Prostate gland (tissue), 2 donors: ENCODE measurements at regions not wholly inside any gene's neighbourhood (a gene's known extent, or its start where the extent isn't known, plus 50 kb on each side); places are given as distances from the start of the nearest gene placed in this dataset.

Experiments
- DNase-seq: peaks from one replicate; pipeline ENCODE4 v3.0.0-alpha.2; 2019; ENCODE audit warnings: low spot score
- H3K27ac ChIP-seq, 2 donors: fragments of 200-600 bp; sonication (generic); 2 replicates each; pipeline ENCODE4 v1.5.1; 2017 to 2019
- H3K27me3 ChIP-seq: fragments of 200-600 bp; sonication (generic); replicated peaks from 2 replicates; pipeline ENCODE4 v1.5.1; 2019; ENCODE audit not compliant: insufficient read depth
- H3K36me3 ChIP-seq, 2 donors: fragments of 200-600 bp; sonication (generic); 1 replicate in 1 of 2; 2 replicates in 1 of 2; pipeline versions ENCODE4 v1.5.1 to v1.8.1; 2017 to 2019
- H3K4me1 ChIP-seq: fragments of 200-600 bp; sonication (generic); replicated peaks from 2 replicates; pipeline ENCODE4 v1.5.1; 2019
- H3K4me3 ChIP-seq, 2 donors: fragments of 200-600 bp; sonication (generic); 2 replicates each; pipeline ENCODE4 v1.5.1; 2017 to 2019
- H3K9me3 ChIP-seq: fragments of 200-600 bp; sonication (generic); 2 replicates; pipeline ENCODE4 v1.5.1; 2017
- CTCF ChIP-seq, 4 experiments: fragments of 200-600 bp in 2 of 4; fragments of 450-650 bp in 2 of 4; sonication (generic) in 2 of 4; IDR thresholded peaks; 1 replicate in 3 of 4; 2 replicates in 1 of 4; pipeline ENCODE4 v1.5.1; 2016 to 2019; ENCODE audit warnings: antibody characterized with exemption in 4 of 4, mild to moderate bottlenecking in 2 of 4, moderate library complexity in 2 of 4
- POLR2A ChIP-seq: fragments of 450-650 bp; IDR thresholded peaks from one replicate; pipeline ENCODE4 v1.6.1; 2016; ENCODE audit warnings: antibody characterized with exemption, mild to moderate bottlenecking
- POLR2AphosphoS5 ChIP-seq: sonication (generic); formaldehyde crosslinking; IDR thresholded peaks from one replicate; pipeline ENCODE4 v1.6.1; 2017; ENCODE audit warnings: antibody characterized with exemption
- WGBS: methylation state at CpG from one replicate; pipeline ENCODE4 v1.1.5; 2018; 5-methylcytosine and 5-hydroxymethylcytosine counted together
- intact Hi-C: fragments of 100-400 bp; cut with DNase I; formaldehyde crosslinking; loops from one replicate; pipeline ENCODE4 v1.14.2; 2022

GRCh38 chr17:14760212-14760611, 459.3 kb downstream of the HS3ST3B1 start:
- H3K4me1 ChIP-seq: no peaks in the 10 kb centered on the region
- intact Hi-C loops: no loop called here
- no peak for DNase-seq
- H3K27me3 ChIP-seq: no peaks in the 10 kb centered on the region
- H3K9me3 ChIP-seq: no peaks in the 10 kb centered on the region
- 80% methylated on average over 4 of the region's 4 CpGs for WGBS
- no peaks in the 10 kb centered on the region for H3K36me3 ChIP-seq
- no peak overlapping the region for H3K4me3 ChIP-seq
- TF ChIP-seq POLR2AphosphoS5: no peak
- no peak overlapping the region for H3K27ac ChIP-seq

DNA sequence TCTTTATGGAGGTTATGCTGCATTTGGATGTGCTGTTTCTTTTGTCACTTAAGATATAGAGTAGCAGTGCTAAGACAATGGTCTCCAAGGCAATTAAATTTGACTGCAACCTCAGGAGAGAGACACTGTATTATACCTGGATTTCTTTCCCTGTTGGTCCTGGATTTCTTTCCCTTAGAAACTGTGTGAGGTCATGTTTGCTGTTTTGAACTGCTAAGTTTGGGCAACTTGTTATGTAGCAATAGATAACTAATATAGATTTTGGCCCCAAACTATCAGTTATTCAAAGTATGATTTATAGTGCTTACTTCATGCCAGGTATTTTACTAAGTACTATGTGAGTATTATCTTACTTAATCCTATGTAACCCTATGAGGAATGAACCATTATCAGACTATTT, 458.4 kb downstream of the HS3ST3B1 start:
- no peaks in the 10 kb centered on the region for H3K9me3 ChIP-seq
- no peaks in the 10 kb centered on the region for H3K36me3 ChIP-seq
- no peaks in the 10 kb centered on the region for H3K4me1 ChIP-seq
- TF ChIP-seq POLR2AphosphoS5 (no peak), CTCF (IDR thresholded peaks at IDR 0.05) (no peak), POLR2A (no peak)
- H3K27ac ChIP-seq: no peak overlapping the region
- DNase-seq: no peak
- H3K27me3 ChIP-seq: no peaks in the 10 kb centered on the region
- H3K4me3 ChIP-seq: no peak overlapping the region
- intact Hi-C loops: no loop called here

DNA sequence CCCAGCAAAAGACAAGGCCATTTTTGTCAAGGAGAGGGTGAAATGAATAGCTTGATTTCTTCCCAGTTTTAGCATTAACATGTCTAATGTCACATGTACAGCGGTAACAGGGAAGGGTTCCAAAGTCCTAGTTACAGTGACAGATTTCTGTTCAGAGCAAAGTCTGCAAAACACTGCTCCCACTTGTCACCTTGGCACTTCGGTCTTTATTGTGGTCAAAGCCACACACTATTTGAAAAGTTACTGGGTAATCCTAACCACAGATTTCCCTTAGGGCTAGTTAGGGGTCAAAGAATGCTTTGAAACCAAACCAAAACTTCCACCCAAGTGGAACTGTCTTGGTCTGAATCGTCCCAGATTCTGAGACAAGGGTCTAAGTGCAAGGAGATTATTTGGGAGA, 455.6 kb downstream of the HS3ST3B1 start:
- H3K4me1 ChIP-seq: no peaks in the 10 kb centered on the region
- no peaks in the 10 kb centered on the region for H3K27me3 ChIP-seq
- intact Hi-C loops: no loop called here
- DNase-seq: no peak
- no peak overlapping the region for H3K27ac ChIP-seq
- no peaks in the 10 kb centered on the region for H3K9me3 ChIP-seq
- no peak for TF ChIP-seq CTCF (IDR thresholded peaks at IDR 0.05)
- no peak for TF ChIP-seq POLR2A
- TF ChIP-seq POLR2AphosphoS5: no peak
- no peaks in the 10 kb centered on the region for H3K36me3 ChIP-seq
- 29% methylated on average over 3 of the region's 3 CpGs for WGBS
- no peak overlapping the region for H3K4me3 ChIP-seq

DNA sequence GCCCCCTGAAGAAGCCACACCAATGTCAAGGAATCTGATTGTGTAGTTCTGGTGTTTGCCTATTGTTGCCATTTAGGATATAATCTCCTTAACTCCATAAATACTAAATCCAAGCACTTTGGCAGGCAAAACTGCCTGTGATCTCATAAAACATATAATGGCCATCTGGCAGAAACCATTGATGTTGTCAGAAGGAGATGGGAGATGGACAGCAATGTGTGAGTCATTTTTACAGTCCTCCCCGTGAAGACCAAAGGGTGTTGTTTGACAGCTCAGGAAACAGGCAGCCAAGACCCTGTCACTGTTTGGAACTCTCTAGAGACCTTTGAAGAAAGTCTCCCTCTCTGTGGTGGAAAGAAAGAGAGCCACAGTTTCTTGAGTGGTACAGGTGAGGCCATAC, 454.1 kb downstream of the HS3ST3B1 start:
- Histone ChIP-seq H3K4me1 (no peaks in the 10 kb centered on the region), H3K27ac (no peak overlapping the region), H3K36me3 (no peaks in the 10 kb centered on the region), H3K4me3 (no peak overlapping the region), H3K9me3 (no peaks in the 10 kb centered on the region), H3K27me3 (no peaks in the 10 kb centered on the region)
- intact Hi-C loops: no loop called here
- WGBS: 5% methylated on average over 1 of the region's 1 CpG
- DNase-seq: no peak
- TF ChIP-seq POLR2AphosphoS5 (no peak), POLR2A (no peak), CTCF (IDR thresholded peaks at IDR 0.05) (no peak)

GRCh38 chr17:14753383-14753782, 452.5 kb downstream of the HS3ST3B1 start:
- no peak for TF ChIP-seq POLR2A
- TF ChIP-seq CTCF (IDR thresholded peaks at IDR 0.05): no peak
- no peak for TF ChIP-seq POLR2AphosphoS5
- 95% methylated on average over 6 of the region's 6 CpGs for WGBS
- H3K27ac ChIP-seq: no peak overlapping the region
- no peaks in the 10 kb centered on the region for H3K27me3 ChIP-seq
- no peaks in the 10 kb centered on the region for H3K9me3 ChIP-seq
- intact Hi-C loops: no loop called here
- H3K4me3 ChIP-seq: no peak overlapping the region
- no peaks in the 10 kb centered on the region for H3K36me3 ChIP-seq
- DNase-seq: no peak
- no peaks in the 10 kb centered on the region for H3K4me1 ChIP-seq
